Heart left ventricle (tissue), 16 donors: ENCODE measurements at regions not wholly inside any gene's neighbourhood (a gene's known extent, or its start where the extent isn't known, plus 50 kb on each side); places are given as distances from the start of the nearest gene placed in this dataset.

ENCODE experiments used
- ATAC-seq, 4 donors: fragments of 200-7000 bp; cut with Tn5 transposase; one replicate each; pipeline ENCODE4 v1.9.1; 2020 to 2022; ENCODE audit warnings: moderate library complexity in 4 of 4, mild to moderate bottlenecking in 3 of 4, moderate number of reproducible peaks in 1 of 4
- DNase-seq, 5 donors: peaks; one replicate each; pipeline ENCODE4 v3.0.0-alpha.2; 2020
- H3K27ac ChIP-seq, 12 donors: fragments of 200-600 bp; sonication (generic) in 4 of 12; one replicate each; pipeline versions ENCODE4 v1.5.0 to v1.8.0; 2016 to 2022; ENCODE audit warnings: mild to moderate bottlenecking in 2 of 12
- H3K27me3 ChIP-seq, 9 donors: fragments of 200-600 bp; sonication (generic) in 2 of 9; one replicate each; pipeline versions ENCODE4 v1.5.1 to v1.8.0; 2016 to 2022; ENCODE audit warnings: mild to moderate bottlenecking in 3 of 9
- H3K36me3 ChIP-seq, 9 donors: fragments of 200-600 bp; sonication (generic) in 2 of 9; one replicate each; pipeline versions ENCODE4 v1.5.0 to v1.8.0; 2018 to 2022; ENCODE audit warnings: mild to moderate bottlenecking in 2 of 9
- H3K4me1 ChIP-seq, 12 donors: fragments of 200-600 bp; sonication (generic) in 4 of 12; one replicate each; pipeline versions ENCODE4 v1.5.0 to v1.8.0; 2016 to 2022; ENCODE audit warnings: mild to moderate bottlenecking in 3 of 12
- H3K4me3 ChIP-seq, 12 donors: fragments of 200-600 bp; sonication (generic) in 4 of 12; one replicate each; pipeline versions ENCODE4 v1.5.0 to v1.8.0; 2017 to 2022; ENCODE audit warnings: mild to moderate bottlenecking in 9 of 12, moderate library complexity in 4 of 12
- H3K9me3 ChIP-seq, 12 donors: fragments of 200-600 bp; sonication (generic) in 4 of 12; one replicate each; pipeline versions ENCODE4 v1.5.0 to v1.8.0; 2016 to 2022; ENCODE audit warnings: mild to moderate bottlenecking in 1 of 12
- CTCF ChIP-seq, 12 donors: fragments of 200-600 bp; sonication (generic) in 4 of 12; IDR thresholded peaks; one replicate each; pipeline versions ENCODE4 v1.5.0 to v1.8.0; 2018 to 2022; ENCODE audit warnings: antibody characterized with exemption in 12 of 12, mild to moderate bottlenecking in 5 of 12
- POLR2A ChIP-seq, 2 donors: fragments of 450-650 bp; IDR thresholded peaks; one replicate each; pipeline ENCODE4 v1.6.1; 2017; ENCODE audit warnings: antibody characterized with exemption in 2 of 2, mild to moderate bottlenecking in 2 of 2, moderate library complexity in 2 of 2
- WGBS, 4 donors: extraction: QIAGEN DNeasy Blood & Tissue Kit in 2 of 4; methylation state at CpG; one replicate each; pipeline versions ENCODE4 v1.1.5 to v1.1.7; 2013 to 2018; 5-methylcytosine and 5-hydroxymethylcytosine counted together
- intact Hi-C, 10 donors: fragments of 100-400 bp; cut with DNase I; formaldehyde crosslinking; loops; one replicate each; pipeline versions ENCODE4 v1.11.1 to v1.14.2; 2022
- donor health status: ischemic (EF 13 %, LVEDD 7.1; RV severe dilation, severe dysfunction).
- donor health status: healthy with polysubstance abuse.
- donor health status: DM: no; HTN: yes; CAD: no.
- donor health status: DM: no; HTN: no; CAD: no.
- donor health status: ischemic (EF 25% LVEDD 6.9; RV normal size, moderate dysfunction).
- donor health status: ischemic (EF 25% LVEDD 5.7; RV mildly dilated, moderate dysfunction).
- donor health status: healthy.
- donor health status: DM: yes; HTN: yes; CAD: no.
- donor health status: ischemic (EF 35%, LVEDD 5.7; RV mildly dilated, moderate dysfunction).
- donor health status: nonischemic (EF 11% LVEDD 7.7; RV severe dilation, severe dysfunction).
- donor health status: DM: yes; HTN: yes; CAD: no.
- donor health status: PGD.
- donor health status: ischemic (EF 29% LVEDD 5.4; RV normal size, mild dysfunction).
- donor health status: nonischemic (EF 23%, LVEDD 6.1; RV moderate dilation, normal function).

DNA sequence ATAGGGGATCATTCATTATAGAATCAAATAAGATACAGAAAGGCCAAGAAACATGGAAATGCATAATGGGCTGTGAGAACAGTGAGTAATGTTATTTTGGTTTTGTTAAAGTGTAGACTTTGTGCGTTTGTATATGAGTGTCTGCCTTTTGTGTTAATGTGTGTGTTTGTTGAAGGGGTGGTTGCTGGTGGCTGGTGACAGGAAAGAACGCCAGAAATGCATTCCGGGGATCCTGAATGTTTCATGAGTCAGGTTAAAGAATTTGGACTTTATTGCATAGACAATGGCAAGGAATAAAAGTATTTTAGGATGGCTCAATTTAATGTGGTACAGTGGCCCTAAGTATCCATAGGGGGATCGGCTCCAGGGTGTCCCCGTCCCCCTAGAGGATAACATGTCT, 1228.9 kb downstream of the PCDH7 start:
- Histone ChIP-seq H3K27ac (no peak overlapping the region), H3K4me1 (no peaks in the 10 kb centered on the region), H3K9me3 (no peaks in the 10 kb centered on the region), H3K36me3 (no peaks in the 10 kb centered on the region), H3K27me3 (no peaks in the 10 kb centered on the region), H3K4me3 (no peak overlapping the region)
- 83 to 87% (median 85%) methylated on average over 5 of the region's 5 CpGs for WGBS, 4 donors
- ATAC-seq (no peak), DNase-seq (no peak)
- intact Hi-C loops, result no loop called here
- no peak for TF ChIP-seq CTCF (IDR thresholded peaks at IDR 0.05)
- no peak for TF ChIP-seq POLR2A (IDR thresholded peaks at IDR 0.05)

DNA sequence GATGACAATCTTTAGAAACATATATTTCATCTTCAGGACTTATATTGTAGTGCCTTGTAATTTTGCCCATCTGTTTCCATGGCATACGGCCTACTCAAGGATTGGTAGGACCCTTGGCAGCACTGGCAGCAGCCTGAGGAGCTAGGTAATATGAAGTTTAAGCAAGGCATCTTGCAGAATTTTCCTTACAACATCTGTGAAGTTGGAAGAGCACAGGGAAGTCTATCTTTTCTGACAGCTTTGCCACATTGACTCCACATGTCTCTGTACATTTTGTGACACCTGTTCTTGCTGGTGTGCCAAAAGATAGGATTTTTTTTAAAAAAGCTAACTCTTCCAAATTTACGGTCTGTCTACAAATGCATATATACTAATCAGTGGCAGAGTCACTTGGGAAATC, 1235.2 kb downstream of the PCDH7 start:
- WGBS, 4 donors, result 73 to 82% (median 78%) methylated on average over 2 of the region's 2 CpGs
- H3K27me3 ChIP-seq, result no peaks in the 10 kb centered on the region
- no peak overlapping the region for H3K4me3 ChIP-seq
- intact Hi-C loops, result no loop called here
- ATAC-seq (no peak), DNase-seq (no peak)
- H3K36me3 ChIP-seq, result no peaks in the 10 kb centered on the region
- TF ChIP-seq CTCF (IDR thresholded peaks at IDR 0.05), result no peak
- no peak for TF ChIP-seq POLR2A (IDR thresholded peaks at IDR 0.05)
- H3K9me3 ChIP-seq, result no peaks in the 10 kb centered on the region
- no peak overlapping the region for H3K27ac ChIP-seq
- H3K4me1 ChIP-seq, result no peaks in the 10 kb centered on the region

- Histone ChIP-seq H3K27me3 (no peaks in the 10 kb centered on the region), H3K9me3 (no peaks in the 10 kb centered on the region), H3K4me3 (no peak overlapping the region), H3K27ac (no peak overlapping the region), H3K4me1 (no peaks in the 10 kb centered on the region), H3K36me3 (no peaks in the 10 kb centered on the region)
- TF ChIP-seq POLR2A (IDR thresholded peaks at IDR 0.05) (no peak), CTCF (IDR thresholded peaks at IDR 0.05) (no peak)
- ATAC-seq (no peak), DNase-seq (no peak)
- intact Hi-C loops, result no loop called here
These were observed 1239.8 kb downstream of the PCDH7 start for GRCh38 chr4:31959972-31960371.

DNA sequence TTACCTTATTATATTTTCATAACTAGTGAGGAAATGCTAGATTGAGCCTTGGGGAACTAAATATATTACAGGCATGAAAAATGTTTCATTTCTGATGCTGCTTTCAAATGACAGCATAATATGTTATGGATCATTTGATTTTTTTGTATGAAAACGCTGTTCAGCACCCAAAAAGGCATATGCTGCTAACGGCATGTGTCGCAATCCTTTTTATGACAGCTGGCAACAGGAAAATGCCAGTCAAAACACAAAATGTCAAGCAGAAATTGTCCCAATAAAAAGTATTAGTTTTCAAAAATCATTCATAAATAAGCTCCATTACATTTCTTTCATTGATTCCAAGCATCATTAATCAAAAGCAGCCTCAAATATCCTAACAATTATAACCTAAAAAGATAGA, 1244.5 kb downstream of the PCDH7 start:
- WGBS, 4 donors, result 62 to 88% (median 79%) methylated on average over 3 of the region's 3 CpGs
- intact Hi-C loops, result no loop called here
- Histone ChIP-seq H3K9me3 (no peaks in the 10 kb centered on the region), H3K27ac (no peak overlapping the region), H3K27me3 (no peaks in the 10 kb centered on the region), H3K4me1 (no peaks in the 10 kb centered on the region), H3K4me3 (no peak overlapping the region), H3K36me3 (no peaks in the 10 kb centered on the region)
- no peak for DNase-seq
- no peak for ATAC-seq
- TF ChIP-seq POLR2A (IDR thresholded peaks at IDR 0.05), result no peak
- TF ChIP-seq CTCF (IDR thresholded peaks at IDR 0.05), result no peak
